Smooth muscle cell (in vitro differentiated cells): ENCODE measurements at regions not wholly inside any gene's neighbourhood (a gene's known extent, or its start where the extent isn't known, plus 50 kb on each side); places are given as distances from the start of the nearest gene placed in this dataset.

Experiments
- DNase-seq: peaks from one replicate; lab custom pipeline; 2025; ENCODE audit not compliant: unreplicated experiment; lab: John Stamatoyannopoulos, UW
- H2AFZ ChIP-seq: fragments of 200-600 bp; sonication (generic); 2 replicates; pipeline ENCODE4 v1.6.0; 2016; ENCODE audit warnings: antibody characterized with exemption, low read depth, mild to moderate bottlenecking
- H3F3A ChIP-seq: fragments of 200-600 bp; sonication (generic); 2 replicates; pipeline ENCODE4 v1.6.0; 2017; ENCODE audit warnings: antibody characterized with exemption, low read depth
- H3K27ac ChIP-seq: fragments of 200-600 bp; sonication (generic); 2 replicates; pipeline ENCODE4 v1.5.1; 2016; ENCODE audit warnings: low read depth, mild to moderate bottlenecking
- H3K27me3 ChIP-seq: fragments of 200-600 bp; sonication (generic); 2 replicates; pipeline ENCODE4 v1.6.1; 2016; ENCODE audit warnings: low read depth, mild to moderate bottlenecking
- H3K36me3 ChIP-seq: fragments of 200-600 bp; sonication (generic); 2 replicates; pipeline ENCODE4 v1.5.1; 2016; ENCODE audit warnings: low read depth
- H3K4me1 ChIP-seq: fragments of 200-600 bp; sonication (generic); 2 replicates; pipeline ENCODE4 v1.5.1; 2016; ENCODE audit warnings: low read depth
- H3K4me2 ChIP-seq: fragments of 200-600 bp; sonication (generic); 2 replicates; pipeline ENCODE4 v1.6.0; 2016; ENCODE audit warnings: mild to moderate bottlenecking
- H3K4me3 ChIP-seq: fragments of 200-600 bp; sonication (generic); 2 replicates; pipeline ENCODE4 v1.5.1; 2016; ENCODE audit warnings: mild to moderate bottlenecking
- H3K79me2 ChIP-seq: fragments of 200-600 bp; sonication (generic); 2 replicates; pipeline ENCODE4 v1.6.0; 2016; ENCODE audit warnings: low read depth, mild to moderate bottlenecking
- H3K9ac ChIP-seq: fragments of 200-600 bp; sonication (generic); 2 replicates; pipeline ENCODE4 v1.6.0; 2016; ENCODE audit warnings: low read depth
- H3K9me3 ChIP-seq: fragments of 200-600 bp; sonication (generic); replicated peaks from 2 replicates; pipeline ENCODE4 v1.5.1; 2016; ENCODE audit warnings: low read depth
- H4K20me1 ChIP-seq: fragments of 200-600 bp; sonication (generic); 2 replicates; pipeline ENCODE4 v1.6.0; 2016; ENCODE audit warnings: low read depth
- CTCF ChIP-seq: fragments of 200-600 bp; sonication (generic); IDR thresholded peaks from 2 replicates; pipeline ENCODE4 v1.5.1; 2017; ENCODE audit warnings: borderline replicate concordance, mild to moderate bottlenecking, antibody characterized with exemption; ENCODE audit not compliant: insufficient read depth, poor library complexity, severe bottlenecking
- WGBS: methylation state at CpG from one replicate; pipeline ENCODE4 v1.1.7; 2016; ENCODE audit warnings: low lambda C conversion rate; 5-methylcytosine and 5-hydroxymethylcytosine counted together

- TF ChIP-seq CTCF, result no peak
- no peaks in the 10 kb centered on the region for H3K27me3 ChIP-seq
- no peaks in the 10 kb centered on the region for H3K9me3 ChIP-seq
- H3K4me1 ChIP-seq, result peaks cover 3% of the 10 kb centered on the region
- no peak overlapping the region for H2AFZ ChIP-seq
- H3K79me2 ChIP-seq, result no peaks in the 10 kb centered on the region
- H3K4me2 ChIP-seq, result no peak overlapping the region
- DNase-seq, result no peak
- H3K9ac ChIP-seq, result no peak overlapping the region
- no peaks in the 10 kb centered on the region for H3K36me3 ChIP-seq
- no peaks in the 10 kb centered on the region for H3F3A ChIP-seq
- WGBS, result 87% methylated on average over 1 of the region's 1 CpG
- H3K27ac ChIP-seq, result no peak overlapping the region
- no peaks in the 10 kb centered on the region for H4K20me1 ChIP-seq
- H3K4me3 ChIP-seq, result no peak overlapping the region
Measured at GRCh38 chr2:126378176-126378575, 277.8 kb upstream of the GYPC start.

- H4K20me1 ChIP-seq, result no peaks in the 10 kb centered on the region
- DNase-seq, result no peak
- WGBS, result 90% methylated on average over 8 of the region's 8 CpGs
- H3K27me3 ChIP-seq, result no peaks in the 10 kb centered on the region
- no peak overlapping the region for H3K9ac ChIP-seq
- no peaks in the 10 kb centered on the region for H3F3A ChIP-seq
- H3K4me3 ChIP-seq, result no peak overlapping the region
- no peak for TF ChIP-seq CTCF
- H3K4me2 ChIP-seq, result no peak overlapping the region
- no peak overlapping the region for H2AFZ ChIP-seq
- peaks cover 1% of the 10 kb centered on the region for H3K9me3 ChIP-seq
- no peaks in the 10 kb centered on the region for H3K36me3 ChIP-seq
- no peaks in the 10 kb centered on the region for H3K79me2 ChIP-seq
- no peak overlapping the region for H3K27ac ChIP-seq
- H3K4me1 ChIP-seq, result peaks cover 3% of the 10 kb centered on the region
Measured at GRCh38 chr2:126381091-126381490, 274.9 kb upstream of the GYPC start.

- Histone ChIP-seq H3K36me3 (no peaks in the 10 kb centered on the region), H4K20me1 (no peaks in the 10 kb centered on the region), H2AFZ (no peak overlapping the region), H3K79me2 (no peaks in the 10 kb centered on the region), H3K27me3 (no peaks in the 10 kb centered on the region), H3K4me3 (no peak overlapping the region), H3K9me3 (peaks cover 4% of the 10 kb centered on the region), H3K9ac (no peak overlapping the region), H3K4me2 (no peak overlapping the region), H3K4me1 (peaks cover 3% of the 10 kb centered on the region), H3K27ac (no peak overlapping the region), H3F3A (no peaks in the 10 kb centered on the region)
- 84% methylated on average over 5 of the region's 5 CpGs for WGBS
- no peak for DNase-seq
- no peak for TF ChIP-seq CTCF
Measured at GRCh38 chr2:126382998-126383397, 273.0 kb upstream of the GYPC start.

- Histone ChIP-seq H3K9ac (no peak overlapping the region), H3K4me2 (no peak overlapping the region), H3K27ac (no peak overlapping the region), H3K9me3 (peaks cover 4% of the 10 kb centered on the region), H3K27me3 (no peaks in the 10 kb centered on the region), H3K4me1 (peaks cover 3% of the 10 kb centered on the region), H3F3A (no peaks in the 10 kb centered on the region), H3K36me3 (no peaks in the 10 kb centered on the region), H4K20me1 (no peaks in the 10 kb centered on the region), H2AFZ (no peak overlapping the region), H3K79me2 (no peaks in the 10 kb centered on the region), H3K4me3 (no peak overlapping the region)
- TF ChIP-seq CTCF, result no peak
- DNase-seq, result no peak
Measured at GRCh38 chr2:126383800-126384199, 272.2 kb upstream of the GYPC start.
